Left ventricle myocardium inferior (tissue), 1 donor: ENCODE measurements at regions not wholly inside any gene's neighbourhood (a gene's known extent, or its start where the extent isn't known, plus 50 kb on each side); places are given as distances from the start of the nearest gene placed in this dataset.

Experiments
- DNase-seq: peaks from one replicate; pipeline ENCODE4 v3.0.0-alpha.2; 2020
- H3K27ac ChIP-seq: fragments of 200-600 bp; replicated peaks from 2 replicates; pipeline ENCODE4 v1.8.0; 2021
- H3K27me3 ChIP-seq: fragments of 200-600 bp; 2 replicates; pipeline ENCODE4 v1.8.0; 2021; ENCODE audit warnings: low read depth
- H3K36me3 ChIP-seq: fragments of 200-600 bp; 2 replicates; pipeline ENCODE4 v1.8.0; 2021
- H3K4me1 ChIP-seq: fragments of 200-600 bp; 2 replicates; pipeline ENCODE4 v1.8.0; 2021
- H3K4me3 ChIP-seq: fragments of 200-600 bp; 2 replicates; pipeline ENCODE4 v1.8.0; 2021; ENCODE audit warnings: mild to moderate bottlenecking, moderate library complexity
- H3K9me3 ChIP-seq: fragments of 200-600 bp; replicated peaks from 2 replicates; pipeline ENCODE4 v1.8.0; 2021
- CTCF ChIP-seq: fragments of 200-600 bp; IDR thresholded peaks from 2 replicates; pipeline ENCODE4 v1.8.0; 2021; ENCODE audit warnings: antibody characterized with exemption, mild to moderate bottlenecking, borderline replicate concordance
- intact Hi-C: fragments of 100-400 bp; cut with micrococcal nuclease; formaldehyde crosslinking; loops from one replicate; pipeline ENCODE4 v1.11.0; 2022
- donor health status: DM: no; HTN: yes; CAD: no; lungs with severe emphysema.

DNA sequence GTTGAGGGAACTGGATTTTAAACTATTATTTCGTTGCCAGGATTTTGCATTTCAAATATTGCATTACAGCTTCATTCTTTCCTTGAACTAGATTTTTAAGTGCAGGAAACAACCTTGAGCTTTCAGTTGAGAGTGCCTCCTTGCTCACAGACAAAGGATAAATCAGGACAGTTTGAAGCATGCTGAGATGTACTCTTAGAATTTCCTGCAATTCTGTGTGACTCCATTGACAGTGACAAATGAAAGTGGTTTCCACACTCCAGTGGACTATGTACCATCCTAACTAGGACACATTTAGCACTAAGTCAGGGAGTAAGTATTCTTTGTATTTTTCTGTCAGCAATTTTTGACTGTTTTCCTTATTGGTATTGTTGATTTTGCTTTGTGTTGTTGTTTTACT is 100.0 kb upstream of the PLCXD3 start:
- Histone ChIP-seq H3K9me3 (peaks cover 9% of the 10 kb centered on the region), H3K4me3 (no peak overlapping the region), H3K36me3 (no peaks in the 10 kb centered on the region), H3K27me3 (no peaks in the 10 kb centered on the region), H3K4me1 (no peaks in the 10 kb centered on the region), H3K27ac (no peak overlapping the region)
- TF ChIP-seq CTCF, result no peak
- DNase-seq, result no peak
- intact Hi-C loops, result no loop called here

DNA sequence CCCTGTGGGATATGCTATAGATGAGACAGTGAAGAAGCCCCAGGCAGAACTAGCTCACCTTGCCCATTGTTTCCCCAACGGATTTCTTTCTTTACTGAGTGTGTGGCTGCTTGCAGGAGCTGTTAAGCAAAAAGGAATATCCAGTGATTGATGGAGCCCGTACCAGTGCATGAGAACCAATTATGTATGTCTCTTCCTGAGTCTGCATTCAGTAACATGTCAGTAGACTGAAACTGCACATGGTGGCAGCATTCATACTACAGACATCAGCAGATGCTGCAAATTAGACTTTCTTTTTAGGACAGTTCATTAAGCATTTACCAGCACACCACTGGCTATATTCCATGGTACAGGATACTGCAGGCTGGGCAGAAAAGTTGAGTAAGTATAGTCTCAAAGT is 90.3 kb upstream of the PLCXD3 start:
- H3K4me1 ChIP-seq, result no peaks in the 10 kb centered on the region
- H3K4me3 ChIP-seq, result no peak overlapping the region
- DNase-seq, result no peak
- H3K27ac ChIP-seq, result no peak overlapping the region
- intact Hi-C loops, result no loop called here
- no peaks in the 10 kb centered on the region for H3K27me3 ChIP-seq
- peaks cover under 1% of the 10 kb centered on the region for H3K9me3 ChIP-seq
- no peak for TF ChIP-seq CTCF
- no peaks in the 10 kb centered on the region for H3K36me3 ChIP-seq

- H3K9me3 ChIP-seq, result no peaks in the 10 kb centered on the region
- H3K27me3 ChIP-seq, result no peaks in the 10 kb centered on the region
- no peaks in the 10 kb centered on the region for H3K36me3 ChIP-seq
- H3K4me3 ChIP-seq, result no peak overlapping the region
- no peak for DNase-seq
- H3K27ac ChIP-seq, result no peak overlapping the region
- intact Hi-C loops, result no loop called here
- no peaks in the 10 kb centered on the region for H3K4me1 ChIP-seq
- no peak for TF ChIP-seq CTCF
These were observed 87.6 kb upstream of the PLCXD3 start for GRCh38 chr5:41598011-41598410.

GRCh38 chr5:41587668-41588067 is 77.3 kb upstream of the PLCXD3 start:
- no peak for DNase-seq
- Histone ChIP-seq H3K4me1 (no peaks in the 10 kb centered on the region), H3K27me3 (no peaks in the 10 kb centered on the region), H3K27ac (no peak overlapping the region), H3K36me3 (no peaks in the 10 kb centered on the region), H3K9me3 (no peaks in the 10 kb centered on the region), H3K4me3 (no peak overlapping the region)
- TF ChIP-seq CTCF, result no peak
- intact Hi-C loops, result no loop called here

DNA sequence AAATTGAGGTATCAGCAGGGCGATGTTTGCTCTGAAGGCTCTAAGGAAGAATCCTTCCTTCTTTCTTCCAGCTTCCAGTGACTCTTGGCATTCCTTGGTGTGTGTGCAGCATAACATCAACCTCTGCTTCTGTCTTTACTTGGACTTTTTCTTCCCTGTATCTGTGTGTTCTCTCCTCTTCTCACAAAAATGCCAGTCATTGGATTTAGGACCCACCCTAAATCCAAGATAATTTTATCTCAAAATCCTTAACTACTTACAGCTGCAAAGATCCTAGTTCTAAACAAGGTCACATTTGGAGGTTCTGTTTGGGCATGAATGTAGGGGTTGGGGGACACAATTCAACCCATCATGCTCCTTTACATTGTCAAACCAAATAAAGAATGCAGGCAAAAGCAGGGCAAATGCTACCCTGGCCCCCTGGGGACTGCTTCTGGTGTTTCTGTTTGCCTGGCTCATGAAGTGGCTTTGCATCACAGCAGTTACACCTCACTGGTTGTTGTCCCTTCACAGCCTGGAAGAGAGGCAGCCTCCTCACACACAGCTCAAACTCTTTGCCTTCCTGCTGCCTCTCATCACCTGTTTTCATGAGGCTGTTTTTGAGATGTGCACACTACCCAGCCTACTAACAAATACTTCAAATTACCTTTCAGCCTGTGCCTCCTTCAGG is 64.8 kb upstream of the PLCXD3 start:
- no peak overlapping the region for H3K4me3 ChIP-seq
- DNase-seq, result no peak
- H3K4me1 ChIP-seq, result no peaks in the 10 kb centered on the region
- no peak for TF ChIP-seq CTCF
- no peaks in the 10 kb centered on the region for H3K36me3 ChIP-seq
- intact Hi-C loops, result no loop called here
- H3K27me3 ChIP-seq, result no peaks in the 10 kb centered on the region
- no peaks in the 10 kb centered on the region for H3K9me3 ChIP-seq
- no peak overlapping the region for H3K27ac ChIP-seq
